HepG2 (cell line): ENCODE measurements at regions not wholly inside any gene's neighbourhood (a gene's known extent, or its start where the extent isn't known, plus 50 kb on each side); places are given as distances from the start of the nearest gene placed in this dataset.

Experiments used
- ARID3A ChIP-seq: IDR thresholded peaks from 2 replicates; pipeline ENCODE4 v1.6.1; 2012; ENCODE audit warnings: low read depth, low read length, improper control_type of control experiment
- CTCF ChIP-seq: sonication (generic); formaldehyde crosslinking; IDR thresholded peaks from 2 replicates; pipeline ENCODE4 v1.5.0; 2020; ENCODE audit warnings: mild to moderate bottlenecking, missing genetic modification reagents, moderate library complexity
- EP300 ChIP-seq, 3 experiments: sonication (generic) in 1 of 3; formaldehyde crosslinking in 1 of 3; IDR thresholded peaks; 2 replicates each; pipeline versions ENCODE4 v1.5.1 to v1.6.1; 2011 to 2020; ENCODE audit warnings: low read depth in 2 of 3, low read length in 2 of 3, borderline replicate concordance in 1 of 3, improper control_type of control experiment in 1 of 3, mild to moderate bottlenecking in 1 of 3, missing genetic modification reagents in 1 of 3, moderate library complexity in 1 of 3
- FOSL1 ChIP-seq: sonication (generic); formaldehyde crosslinking; IDR thresholded peaks from 2 replicates; pipeline ENCODE4 v1.9.0; 2021; ENCODE audit warnings: missing genetic modification reagents, borderline replicate concordance
- FOXP1 ChIP-seq, 2 experiments: fragments of 450-650 bp in 1 of 2; IDR thresholded peaks; 2 replicates each; pipeline ENCODE4 v1.6.1; 2017 to 2018; ENCODE audit warnings: antibody characterized with exemption in 1 of 2
- MEIS1 ChIP-seq: sonication (generic); formaldehyde crosslinking; IDR thresholded peaks from 2 replicates; pipeline ENCODE4 v1.9.0; 2021; ENCODE audit warnings: mild to moderate bottlenecking, missing genetic modification reagents, moderate library complexity, borderline replicate concordance
- RELA ChIP-seq: sonication (generic); formaldehyde crosslinking; IDR thresholded peaks from 2 replicates; pipeline ENCODE4 v1.4.0; 2020; ENCODE audit warnings: missing genetic modification reagents
- SMAD3 ChIP-seq: sonication (generic); formaldehyde crosslinking; IDR thresholded peaks from 2 replicates; pipeline ENCODE4 v1.4.0; 2020; ENCODE audit warnings: missing genetic modification reagents
- ZBTB26 ChIP-seq: IDR thresholded peaks from 2 replicates; pipeline ENCODE4 v1.6.1; 2016; ENCODE audit warnings: missing compliant biosample characterization, missing genetic modification reagents, borderline replicate concordance
- ZNF552 ChIP-seq: sonication (generic); formaldehyde crosslinking; IDR thresholded peaks from 2 replicates; pipeline ENCODE4 v1.9.0; 2022; ENCODE audit warnings: missing genetic modification reagents, mild to moderate bottlenecking, borderline replicate concordance
- ZNF605 ChIP-seq: sonication (generic); formaldehyde crosslinking; IDR thresholded peaks from 2 replicates; pipeline ENCODE4 v1.8.0; 2022; ENCODE audit warnings: mild to moderate bottlenecking, missing genetic modification reagents
- ZNF615 ChIP-seq: sonication (generic); formaldehyde crosslinking; IDR thresholded peaks from 2 replicates; pipeline ENCODE4 v1.5.0; 2020; ENCODE audit warnings: mild to moderate bottlenecking, missing genetic modification reagents, borderline replicate concordance
- ZNF629 ChIP-seq: sonication (generic); formaldehyde crosslinking; conservative IDR thresholded peaks from 2 replicates; pipeline ENCODE4 v1.5.0; 2020; ENCODE audit warnings: missing genetic modification reagents

- TF ChIP-seq ZBTB26 (CRISPR knock-in tag) (no peak), ZNF615 (CRISPR knock-in tag) (no peak), ARID3A (no peak), FOSL1 (no peak), ZNF552 (CRISPR knock-in tag) (no peak), CTCF (CRISPR knock-in tag) (no peak), ZNF605 (no peak), FOXP1 (IDR thresholded peaks at IDR 0.05) (no peak), FOXP1 (CRISPR knock-in tag; IDR thresholded peaks at IDR 0.05) (no peak), RELA (CRISPR knock-in tag) (no peak), EP300 (IDR thresholded peaks at IDR 0.05; ENCODE audit: low read depth in 2 of 2, low read length in 2 of 2) (no peak), EP300 (CRISPR knock-in tag; IDR thresholded peaks at IDR 0.05; ENCODE audit: borderline replicate concordance) (no peak), MEIS1 (CRISPR knock-in tag) (no peak), ZNF629 (no peak), SMAD3 (CRISPR knock-in tag) (no peak)
Observed at GRCh38 chr10:130800281-130800680, 511.2 kb downstream of the TCERG1L start.
